A549 (cell line): ENCODE measurements at regions not wholly inside any gene's neighbourhood (a gene's known extent, or its start where the extent isn't known, plus 50 kb on each side); places are given as distances from the start of the nearest gene placed in this dataset.

Experiments used
- CEBPB ChIP-seq, 2 experiments: fragments of >200 bp in 1 of 2; sonication (Bioruptor Twin) in 1 of 2; formaldehyde crosslinking in 1 of 2; IDR thresholded peaks; 2 replicates each; pipeline ENCODE4 v1.6.1; 2012 to 2016
- EHF ChIP-seq: fragments of 250-450 bp; sonication (Bioruptor Pico); IDR thresholded peaks from 2 replicates; pipeline ENCODE4 v1.5.0; 2020; ENCODE audit warnings: mild to moderate bottlenecking
- EP300 ChIP-seq, 2 experiments: fragments of >200 bp; sonication (Bioruptor Twin); formaldehyde crosslinking; IDR thresholded peaks; 2 replicates in 1 of 2; 3 replicates in 1 of 2; pipeline ENCODE4 v1.6.1; 2016 to 2017
- FOSL2 ChIP-seq, 2 experiments: fragments of 450-650 bp in 1 of 2; fragments of >200 bp in 1 of 2; sonication (Bioruptor Twin) in 1 of 2; formaldehyde crosslinking; IDR thresholded peaks; 2 replicates each; pipeline versions ENCODE4 v1.5.0 to v1.6.1; 2016 to 2020; ENCODE audit warnings: mild to moderate bottlenecking in 1 of 2, moderate library complexity in 1 of 2
- HDAC2 ChIP-seq: fragments of 200-600 bp; sonication (generic); IDR thresholded peaks from 2 replicates; pipeline ENCODE4 v1.6.1; 2016
- KDM1A ChIP-seq: fragments of 200-600 bp; sonication (generic); IDR thresholded peaks from 2 replicates; pipeline ENCODE4 v1.6.1; 2016; ENCODE audit warnings: low read depth, mild to moderate bottlenecking
- MYC ChIP-seq: IDR thresholded peaks from 2 replicates; pipeline ENCODE4 v1.6.1; 2012; ENCODE audit warnings: mild to moderate bottlenecking, inconsistent platforms, low read length, improper control_type of control experiment, borderline replicate concordance
- NPAS2 ChIP-seq: fragments of 250-450 bp; sonication (Bioruptor Pico); IDR thresholded peaks from 2 replicates; pipeline ENCODE4 v1.8.0; 2022; ENCODE audit warnings: mild to moderate bottlenecking, moderate library complexity, borderline replicate concordance
- POLR2A ChIP-seq: IDR thresholded peaks from 2 replicates; pipeline ENCODE4 v1.6.1; 2012; ENCODE audit warnings: mild to moderate bottlenecking, low read length
- POLR2AphosphoS2 ChIP-seq: conservative IDR thresholded peaks from 2 replicates; pipeline ENCODE4 v1.6.1; 2012; ENCODE audit warnings: low read length, improper control_type of control experiment, inconsistent platforms
- RAD21 ChIP-seq, 2 experiments: fragments of >200 bp in 1 of 2; sonication (Bioruptor Twin) in 1 of 2; formaldehyde crosslinking in 1 of 2; IDR thresholded peaks in 1 of 2; conservative IDR thresholded peaks in 1 of 2; 2 replicates in 1 of 2; 3 replicates in 1 of 2; pipeline ENCODE4 v1.6.1; 2012 to 2018; ENCODE audit warnings: inconsistent platforms in 1 of 2
- TF ChIP-seq, protein P1 (sequence below): fragments of >200 bp; sonication (Bioruptor Twin); formaldehyde crosslinking; IDR thresholded peaks from 3 replicates; pipeline ENCODE4 v1.5.1; 2016
- TF ChIP-seq, protein P2 (sequence below): fragments of 450-650 bp; IDR thresholded peaks from 2 replicates; pipeline ENCODE4 v1.6.1; 2014; ENCODE audit warnings: antibody characterized with exemption
- TF ChIP-seq, protein P3 (sequence below): fragments of 200-600 bp; sonication (generic); IDR thresholded peaks from 2 replicates; pipeline ENCODE4 v1.6.1; 2016; ENCODE audit warnings: antibody characterized with exemption, mild to moderate bottlenecking, moderate library complexity

DNA sequence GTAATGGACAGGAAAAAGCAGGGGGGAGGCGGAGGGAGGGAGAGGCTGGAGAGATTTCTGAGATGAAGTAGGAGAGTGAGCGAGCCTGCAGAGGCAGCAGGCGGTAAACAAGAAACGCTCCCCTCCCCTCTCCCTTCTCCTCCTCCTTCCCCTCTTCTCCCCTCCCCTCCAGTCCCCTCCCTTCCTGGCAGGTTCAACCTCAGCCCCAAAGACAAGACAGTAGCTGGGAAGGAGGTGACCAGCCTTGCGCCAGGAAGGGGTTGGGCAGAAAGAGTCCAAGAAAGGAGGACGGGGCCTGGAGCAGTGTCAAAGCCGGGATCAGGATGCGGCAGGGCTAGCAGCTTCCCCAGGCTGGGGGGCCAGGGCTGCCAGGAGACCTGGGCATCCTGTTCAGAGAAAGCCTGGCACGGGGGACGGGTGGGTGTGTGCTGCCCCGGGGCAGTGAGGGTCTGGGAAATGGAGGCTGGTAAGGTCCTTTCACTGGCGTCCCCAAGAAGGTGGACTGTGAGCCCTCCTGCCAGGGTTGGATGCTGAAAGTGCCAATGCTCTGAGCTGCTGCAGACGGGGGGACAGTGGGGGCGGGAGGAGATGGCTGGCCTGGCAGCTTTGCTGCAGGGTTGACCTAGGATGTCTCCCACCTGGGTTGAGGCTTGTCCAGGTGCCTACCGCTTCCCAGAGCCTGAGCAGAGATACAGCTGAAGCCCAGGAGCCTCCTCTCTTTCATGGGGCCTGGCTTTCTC lies 261.6 kb upstream of the TNRC6C start:
- TF ChIP-seq EP300 (IDR thresholded peaks at IDR 0.05), result no peak
- TF ChIP-seq MYC, result no peak
- TF ChIP-seq, protein P1, sequence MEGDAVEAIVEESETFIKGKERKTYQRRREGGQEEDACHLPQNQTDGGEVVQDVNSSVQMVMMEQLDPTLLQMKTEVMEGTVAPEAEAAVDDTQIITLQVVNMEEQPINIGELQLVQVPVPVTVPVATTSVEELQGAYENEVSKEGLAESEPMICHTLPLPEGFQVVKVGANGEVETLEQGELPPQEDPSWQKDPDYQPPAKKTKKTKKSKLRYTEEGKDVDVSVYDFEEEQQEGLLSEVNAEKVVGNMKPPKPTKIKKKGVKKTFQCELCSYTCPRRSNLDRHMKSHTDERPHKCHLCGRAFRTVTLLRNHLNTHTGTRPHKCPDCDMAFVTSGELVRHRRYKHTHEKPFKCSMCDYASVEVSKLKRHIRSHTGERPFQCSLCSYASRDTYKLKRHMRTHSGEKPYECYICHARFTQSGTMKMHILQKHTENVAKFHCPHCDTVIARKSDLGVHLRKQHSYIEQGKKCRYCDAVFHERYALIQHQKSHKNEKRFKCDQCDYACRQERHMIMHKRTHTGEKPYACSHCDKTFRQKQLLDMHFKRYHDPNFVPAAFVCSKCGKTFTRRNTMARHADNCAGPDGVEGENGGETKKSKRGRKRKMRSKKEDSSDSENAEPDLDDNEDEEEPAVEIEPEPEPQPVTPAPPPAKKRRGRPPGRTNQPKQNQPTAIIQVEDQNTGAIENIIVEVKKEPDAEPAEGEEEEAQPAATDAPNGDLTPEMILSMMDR, result no peak
- TF ChIP-seq POLR2A, result no peak
- no peak for TF ChIP-seq RAD21 (conservative IDR thresholded peaks at IDR 0.05 in 1 of 2, IDR thresholded peaks at IDR 0.05 in 1 of 2)
- no peak for TF ChIP-seq CEBPB (IDR thresholded peaks at IDR 0.05)
- TF ChIP-seq, protein P2, sequence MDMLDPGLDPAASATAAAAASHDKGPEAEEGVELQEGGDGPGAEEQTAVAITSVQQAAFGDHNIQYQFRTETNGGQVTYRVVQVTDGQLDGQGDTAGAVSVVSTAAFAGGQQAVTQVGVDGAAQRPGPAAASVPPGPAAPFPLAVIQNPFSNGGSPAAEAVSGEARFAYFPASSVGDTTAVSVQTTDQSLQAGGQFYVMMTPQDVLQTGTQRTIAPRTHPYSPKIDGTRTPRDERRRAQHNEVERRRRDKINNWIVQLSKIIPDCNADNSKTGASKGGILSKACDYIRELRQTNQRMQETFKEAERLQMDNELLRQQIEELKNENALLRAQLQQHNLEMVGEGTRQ, result no peak
- TF ChIP-seq KDM1A, result no peak
- no peak for TF ChIP-seq NPAS2 (CRISPR knock-in tag)
- TF ChIP-seq EHF (CRISPR knock-in tag), result no peak
- TF ChIP-seq, protein P3, sequence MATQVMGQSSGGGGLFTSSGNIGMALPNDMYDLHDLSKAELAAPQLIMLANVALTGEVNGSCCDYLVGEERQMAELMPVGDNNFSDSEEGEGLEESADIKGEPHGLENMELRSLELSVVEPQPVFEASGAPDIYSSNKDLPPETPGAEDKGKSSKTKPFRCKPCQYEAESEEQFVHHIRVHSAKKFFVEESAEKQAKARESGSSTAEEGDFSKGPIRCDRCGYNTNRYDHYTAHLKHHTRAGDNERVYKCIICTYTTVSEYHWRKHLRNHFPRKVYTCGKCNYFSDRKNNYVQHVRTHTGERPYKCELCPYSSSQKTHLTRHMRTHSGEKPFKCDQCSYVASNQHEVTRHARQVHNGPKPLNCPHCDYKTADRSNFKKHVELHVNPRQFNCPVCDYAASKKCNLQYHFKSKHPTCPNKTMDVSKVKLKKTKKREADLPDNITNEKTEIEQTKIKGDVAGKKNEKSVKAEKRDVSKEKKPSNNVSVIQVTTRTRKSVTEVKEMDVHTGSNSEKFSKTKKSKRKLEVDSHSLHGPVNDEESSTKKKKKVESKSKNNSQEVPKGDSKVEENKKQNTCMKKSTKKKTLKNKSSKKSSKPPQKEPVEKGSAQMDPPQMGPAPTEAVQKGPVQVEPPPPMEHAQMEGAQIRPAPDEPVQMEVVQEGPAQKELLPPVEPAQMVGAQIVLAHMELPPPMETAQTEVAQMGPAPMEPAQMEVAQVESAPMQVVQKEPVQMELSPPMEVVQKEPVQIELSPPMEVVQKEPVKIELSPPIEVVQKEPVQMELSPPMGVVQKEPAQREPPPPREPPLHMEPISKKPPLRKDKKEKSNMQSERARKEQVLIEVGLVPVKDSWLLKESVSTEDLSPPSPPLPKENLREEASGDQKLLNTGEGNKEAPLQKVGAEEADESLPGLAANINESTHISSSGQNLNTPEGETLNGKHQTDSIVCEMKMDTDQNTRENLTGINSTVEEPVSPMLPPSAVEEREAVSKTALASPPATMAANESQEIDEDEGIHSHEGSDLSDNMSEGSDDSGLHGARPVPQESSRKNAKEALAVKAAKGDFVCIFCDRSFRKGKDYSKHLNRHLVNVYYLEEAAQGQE, result no peak
- TF ChIP-seq POLR2AphosphoS2, result no peak
- TF ChIP-seq HDAC2, result no peak
- no peak for TF ChIP-seq FOSL2 (IDR thresholded peaks at IDR 0.05)
- TF ChIP-seq FOSL2 (CRISPR knock-in tag; IDR thresholded peaks at IDR 0.05), result no peak
